GM12865 (cell line): ENCODE measurements at regions not wholly inside any gene's neighbourhood (a gene's known extent, or its start where the extent isn't known, plus 50 kb on each side); places are given as distances from the start of the nearest gene placed in this dataset.
"Not testable (repeated sequence)": the region's sequence is repeated elsewhere in the genome, so short reads cannot be mapped to it uniquely, and the experiment has no call there.

ENCODE experiments used
- DNase-seq: peaks from one replicate; pipeline ENCODE4 v3.0.0; 2010; ENCODE audit warnings: low read depth
- H3K4me3 ChIP-seq: 2 replicates; pipeline ENCODE4 v1.5.1; 2011; ENCODE audit warnings: mild to moderate bottlenecking, low read depth, low read length, control low read depth
- CTCF ChIP-seq: IDR thresholded peaks from 2 replicates; pipeline ENCODE4 v1.5.1; 2011; ENCODE audit warnings: low read length, control low read depth, low read depth, inconsistent platforms; ENCODE audit not compliant: insufficient read depth; ENCODE audit errors: missing control alignments

GRCh38 chr6:8321671-8322404 lies 113.5 kb downstream of the SLC35B3 start:
- H3K4me3 ChIP-seq, result no peak overlapping the region
- no peak for DNase-seq
- no peak for TF ChIP-seq CTCF

DNA sequence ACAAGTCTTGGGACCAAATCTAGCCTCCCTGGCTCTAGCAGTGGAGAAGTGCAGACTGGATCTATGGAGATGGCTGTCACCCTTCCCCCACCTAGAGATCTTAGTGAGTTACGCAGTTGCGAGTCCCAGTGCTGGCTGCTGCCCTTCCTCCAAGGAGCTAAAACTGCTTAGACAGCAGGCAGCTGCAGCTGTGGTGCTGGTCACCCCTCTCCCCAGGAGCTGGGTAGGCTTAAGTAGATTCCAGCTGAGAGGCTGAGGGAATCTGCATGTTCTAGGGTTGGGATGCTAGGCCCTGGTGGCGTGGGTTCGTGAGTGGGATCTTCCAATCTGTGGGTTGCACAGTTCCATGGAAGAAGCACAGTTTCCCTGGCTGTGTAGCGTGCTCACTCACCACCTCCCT lies 120.2 kb downstream of the SLC35B3 start:
- no peak for TF ChIP-seq CTCF
- no peak for DNase-seq
- H3K4me3 ChIP-seq, result no peak overlapping the region

GRCh38 chr6:8301502-8301901 lies 133.8 kb downstream of the SLC35B3 start:
- TF ChIP-seq CTCF, result no peak
- H3K4me3 ChIP-seq, result no peak overlapping the region
- DNase-seq, result no peak

DNA sequence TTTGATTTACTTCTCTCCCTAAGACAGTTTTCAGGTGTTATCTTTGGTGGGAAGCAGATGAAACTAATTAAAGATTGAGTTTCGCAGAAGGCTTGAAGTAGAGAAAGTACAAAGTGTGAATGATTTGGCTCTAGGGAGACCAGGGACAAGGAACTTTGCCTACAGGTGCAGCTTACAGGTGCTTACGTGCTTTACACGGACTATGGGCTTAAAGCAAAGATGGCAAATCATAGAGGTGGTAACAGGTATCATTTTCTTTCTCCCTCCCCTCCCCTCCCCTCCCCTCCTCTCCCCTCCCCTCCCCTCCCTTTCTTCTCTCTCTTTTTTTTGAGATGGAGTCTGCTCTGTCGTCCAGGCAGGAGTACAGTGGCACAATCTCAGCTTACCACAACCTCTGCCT lies 136.3 kb downstream of the SLC35B3 start:
- H3K4me3 ChIP-seq, result no peak overlapping the region
- no peak for TF ChIP-seq CTCF
- no peak for DNase-seq

- not testable (repeated sequence) for DNase-seq, H3K4me3 ChIP-seq
Measured at GRCh38 chr6:8282946-8283345, 152.4 kb downstream of the SLC35B3 start.

GRCh38 chr6:8282380-8282779 lies 153.0 kb downstream of the SLC35B3 start:
- no peak overlapping the region for H3K4me3 ChIP-seq
- TF ChIP-seq CTCF, result no peak

GRCh38 chr6:8279041-8279805 lies 156.1 kb downstream of the SLC35B3 start:
- TF ChIP-seq CTCF, result no peak
- DNase-seq, result no peak
- no peak overlapping the region for H3K4me3 ChIP-seq

More at GRCh38 chr6:8282380-8282779, 153.0 kb downstream of the SLC35B3 start:
- DNase-seq, result no peak
